ENCODE measurements at regions not wholly inside any gene's neighbourhood (a gene's known extent, or its start where the extent isn't known, plus 50 kb on each side); places are given as distances from the start of the nearest gene placed in this dataset.

DNA sequence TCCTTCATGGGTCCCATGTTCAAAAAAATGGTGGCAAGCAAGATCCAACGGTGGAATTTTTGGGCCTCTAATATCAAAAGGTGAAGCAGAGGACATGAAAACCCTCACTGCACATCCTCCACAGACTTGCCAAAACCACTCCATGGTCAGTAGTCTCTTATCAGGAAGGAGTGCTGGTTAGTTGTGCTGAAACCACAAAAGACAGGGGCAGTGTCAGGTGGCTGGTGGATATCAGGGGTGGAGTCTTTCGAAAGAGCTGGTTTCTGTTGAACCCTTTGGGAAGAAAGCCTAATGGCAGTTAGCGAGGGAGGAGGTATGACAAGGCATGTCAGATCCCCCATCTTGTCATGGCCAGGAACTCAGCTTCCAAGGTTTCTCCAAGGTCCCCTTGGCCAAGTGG lies 395.9 kb upstream of the CAMK1G start:
- Histone ChIP-seq H3K9me2 (ENCODE audit: insufficient read depth, low read length) (no peaks in the 10 kb centered on the region), H3K79me2 (replicated peaks; ENCODE audit: insufficient read depth, low read length) (no peaks in the 10 kb centered on the region)

DNA sequence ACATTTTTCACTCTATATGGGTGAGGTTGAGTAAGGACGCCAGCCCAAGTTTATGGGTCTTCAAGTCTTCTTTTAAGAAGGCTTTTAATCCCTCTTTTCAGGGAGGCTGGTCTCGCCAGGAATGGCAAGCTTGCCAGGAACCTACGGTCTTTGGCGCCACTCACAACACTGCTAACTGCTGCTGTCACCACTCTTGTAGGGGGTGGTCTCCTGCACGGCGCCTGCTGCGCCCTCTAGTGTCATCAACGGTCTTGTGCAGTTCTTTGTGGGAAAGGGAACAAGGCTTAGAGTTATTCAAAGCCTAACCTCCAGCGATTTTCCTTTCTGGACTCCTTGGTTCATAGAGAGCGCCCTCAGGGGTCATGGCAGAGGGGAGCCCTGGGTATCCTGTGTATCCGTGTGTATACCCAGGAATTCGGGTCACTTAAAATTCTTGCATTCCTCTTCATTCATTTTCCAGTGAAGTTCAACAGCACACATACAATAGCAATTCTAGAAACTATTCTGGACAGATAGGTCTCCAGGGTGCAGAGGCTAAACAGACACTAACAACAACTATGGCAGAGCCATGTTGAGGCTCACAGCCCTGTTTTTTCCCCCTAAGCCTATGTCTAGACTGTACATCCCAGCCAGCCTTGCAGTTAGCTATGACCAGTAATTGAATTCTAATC lies 392.8 kb upstream of the CAMK1G start:
- no peaks in the 10 kb centered on the region for H3K9me3 ChIP-seq (ENCODE audit: low read length)
- H3K9me2 ChIP-seq (ENCODE audit: insufficient read depth, low read length): no peaks in the 10 kb centered on the region
- no peak overlapping the region for H2AFZ ChIP-seq (ENCODE audit: low read depth, low read length)
- H3K27me3 ChIP-seq (ENCODE audit: insufficient read depth, low read depth, low read length): no peaks in the 10 kb centered on the region
- no peaks in the 10 kb centered on the region for H4K20me1 ChIP-seq (ENCODE audit: insufficient read depth)
- no peaks in the 10 kb centered on the region for H3K36me3 ChIP-seq (ENCODE audit: insufficient read depth, low read length)
- H3K9ac ChIP-seq (ENCODE audit: low read length): no peak overlapping the region
- H3K27ac ChIP-seq (ENCODE audit: low read length): no peak overlapping the region
- peak; percentile 78 for TF ChIP-seq RAD21 (conservative IDR thresholded peaks at IDR 0.05)
- no peak for TF ChIP-seq EZH2 (IDR thresholded peaks at IDR 0.05; ENCODE audit: borderline replicate concordance, insufficient read depth, low read length, poor library complexity, severe bottlenecking)
- TF ChIP-seq, protein P1, sequence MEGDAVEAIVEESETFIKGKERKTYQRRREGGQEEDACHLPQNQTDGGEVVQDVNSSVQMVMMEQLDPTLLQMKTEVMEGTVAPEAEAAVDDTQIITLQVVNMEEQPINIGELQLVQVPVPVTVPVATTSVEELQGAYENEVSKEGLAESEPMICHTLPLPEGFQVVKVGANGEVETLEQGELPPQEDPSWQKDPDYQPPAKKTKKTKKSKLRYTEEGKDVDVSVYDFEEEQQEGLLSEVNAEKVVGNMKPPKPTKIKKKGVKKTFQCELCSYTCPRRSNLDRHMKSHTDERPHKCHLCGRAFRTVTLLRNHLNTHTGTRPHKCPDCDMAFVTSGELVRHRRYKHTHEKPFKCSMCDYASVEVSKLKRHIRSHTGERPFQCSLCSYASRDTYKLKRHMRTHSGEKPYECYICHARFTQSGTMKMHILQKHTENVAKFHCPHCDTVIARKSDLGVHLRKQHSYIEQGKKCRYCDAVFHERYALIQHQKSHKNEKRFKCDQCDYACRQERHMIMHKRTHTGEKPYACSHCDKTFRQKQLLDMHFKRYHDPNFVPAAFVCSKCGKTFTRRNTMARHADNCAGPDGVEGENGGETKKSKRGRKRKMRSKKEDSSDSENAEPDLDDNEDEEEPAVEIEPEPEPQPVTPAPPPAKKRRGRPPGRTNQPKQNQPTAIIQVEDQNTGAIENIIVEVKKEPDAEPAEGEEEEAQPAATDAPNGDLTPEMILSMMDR (IDR thresholded peaks at IDR 0.05; ENCODE audit: poor library complexity, severe bottlenecking): peak; percentile 73
- TF ChIP-seq TAF1 (IDR thresholded peaks at IDR 0.05; ENCODE audit: low read depth): no peak
- TF ChIP-seq SMC3 (conservative IDR thresholded peaks at IDR 0.05; ENCODE audit: poor library complexity): peak; percentile 75
- TF ChIP-seq EP300 (conservative IDR thresholded peaks at IDR 0.05; ENCODE audit: poor library complexity, severe bottlenecking): no peak
- no peaks in the 10 kb centered on the region for H3F3A ChIP-seq (ENCODE audit: insufficient read depth, low read length, poor library complexity, severe bottlenecking)
- no peak overlapping the region for H3K4me3 ChIP-seq (ENCODE audit: low read length)
- no peak overlapping the region for H3K4me2 ChIP-seq (ENCODE audit: low read length)
- no peaks in the 10 kb centered on the region for H3K79me2 ChIP-seq (replicated peaks; ENCODE audit: insufficient read depth, low read length)

More for the DNA sequence above, 395.9 kb upstream of the CAMK1G start:
- TF ChIP-seq POLR2AphosphoS5 (IDR thresholded peaks at IDR 0.05): no peak
- TF ChIP-seq MXI1 (conservative IDR thresholded peaks at IDR 0.05; ENCODE audit: poor library complexity, severe bottlenecking): no peak
- no peak for TF ChIP-seq RAD21 (conservative IDR thresholded peaks at IDR 0.05)
- TF ChIP-seq SMC3 (conservative IDR thresholded peaks at IDR 0.05; ENCODE audit: poor library complexity): no peak
- TF ChIP-seq, protein P1 (IDR thresholded peaks at IDR 0.05; ENCODE audit: poor library complexity, severe bottlenecking): no peak
- no peak for TF ChIP-seq EZH2 (IDR thresholded peaks at IDR 0.05; ENCODE audit: borderline replicate concordance, insufficient read depth, low read length, poor library complexity, severe bottlenecking)
- TF ChIP-seq, protein P2, sequence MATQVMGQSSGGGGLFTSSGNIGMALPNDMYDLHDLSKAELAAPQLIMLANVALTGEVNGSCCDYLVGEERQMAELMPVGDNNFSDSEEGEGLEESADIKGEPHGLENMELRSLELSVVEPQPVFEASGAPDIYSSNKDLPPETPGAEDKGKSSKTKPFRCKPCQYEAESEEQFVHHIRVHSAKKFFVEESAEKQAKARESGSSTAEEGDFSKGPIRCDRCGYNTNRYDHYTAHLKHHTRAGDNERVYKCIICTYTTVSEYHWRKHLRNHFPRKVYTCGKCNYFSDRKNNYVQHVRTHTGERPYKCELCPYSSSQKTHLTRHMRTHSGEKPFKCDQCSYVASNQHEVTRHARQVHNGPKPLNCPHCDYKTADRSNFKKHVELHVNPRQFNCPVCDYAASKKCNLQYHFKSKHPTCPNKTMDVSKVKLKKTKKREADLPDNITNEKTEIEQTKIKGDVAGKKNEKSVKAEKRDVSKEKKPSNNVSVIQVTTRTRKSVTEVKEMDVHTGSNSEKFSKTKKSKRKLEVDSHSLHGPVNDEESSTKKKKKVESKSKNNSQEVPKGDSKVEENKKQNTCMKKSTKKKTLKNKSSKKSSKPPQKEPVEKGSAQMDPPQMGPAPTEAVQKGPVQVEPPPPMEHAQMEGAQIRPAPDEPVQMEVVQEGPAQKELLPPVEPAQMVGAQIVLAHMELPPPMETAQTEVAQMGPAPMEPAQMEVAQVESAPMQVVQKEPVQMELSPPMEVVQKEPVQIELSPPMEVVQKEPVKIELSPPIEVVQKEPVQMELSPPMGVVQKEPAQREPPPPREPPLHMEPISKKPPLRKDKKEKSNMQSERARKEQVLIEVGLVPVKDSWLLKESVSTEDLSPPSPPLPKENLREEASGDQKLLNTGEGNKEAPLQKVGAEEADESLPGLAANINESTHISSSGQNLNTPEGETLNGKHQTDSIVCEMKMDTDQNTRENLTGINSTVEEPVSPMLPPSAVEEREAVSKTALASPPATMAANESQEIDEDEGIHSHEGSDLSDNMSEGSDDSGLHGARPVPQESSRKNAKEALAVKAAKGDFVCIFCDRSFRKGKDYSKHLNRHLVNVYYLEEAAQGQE (IDR thresholded peaks at IDR 0.05; ENCODE audit: borderline replicate concordance): no peak
- no peak for TF ChIP-seq EP300 (conservative IDR thresholded peaks at IDR 0.05; ENCODE audit: poor library complexity, severe bottlenecking)
- no peak for TF ChIP-seq TAF1 (IDR thresholded peaks at IDR 0.05; ENCODE audit: low read depth)
- Histone ChIP-seq H3K36me3 (ENCODE audit: insufficient read depth, low read length) (no peaks in the 10 kb centered on the region), H3K27me3 (ENCODE audit: insufficient read depth, low read depth, low read length) (no peaks in the 10 kb centered on the region), H4K20me1 (ENCODE audit: insufficient read depth) (no peaks in the 10 kb centered on the region), H3K4me3 (ENCODE audit: low read length) (no peak overlapping the region), H3K4me2 (ENCODE audit: low read length) (no peak overlapping the region), H3F3A (ENCODE audit: insufficient read depth, low read length, poor library complexity, severe bottlenecking) (no peaks in the 10 kb centered on the region), H2AFZ (ENCODE audit: low read depth, low read length) (no peak overlapping the region), H3K9ac (ENCODE audit: low read length) (no peak overlapping the region), H3K27ac (ENCODE audit: low read length) (no peak overlapping the region), H3K9me3 (ENCODE audit: low read length) (no peaks in the 10 kb centered on the region)
